H1 (cell line): ENCODE measurements at regions not wholly inside any gene's neighbourhood (a gene's known extent, or its start where the extent isn't known, plus 50 kb on each side); places are given as distances from the start of the nearest gene placed in this dataset.

Experiments
- CTCF ChIA-PET: fragments of 300-600 bp; sonication (Branson Sonifier 250); formaldehyde crosslinking; loops from one replicate; lab custom pipeline; 2021; ENCODE audit not compliant: partially characterized antibody; lab: Charles Lee
- POLR2A ChIA-PET: fragments of 300-600 bp; sonication (Branson Sonifier 250); formaldehyde crosslinking; loops from one replicate; lab custom pipeline; 2021; ENCODE audit warnings: inconsistent platforms; ENCODE audit not compliant: partially characterized antibody; lab: Charles Lee
- DNase-seq, 2 experiments: peaks; one replicate each; pipeline versions ENCODE4 v3.0.0 to v3.0.0-alpha.2; 2010 to 2022; ENCODE audit warnings: low spot score in 2 of 2, low read depth in 1 of 2, mixed read lengths in 1 of 2
- FAIRE-seq: peaks from 2 replicates; lab custom pipeline; 2011; peaks lifted over from hg19 to GRCh38; lab: Jason Lieb, UNC
- H2AFZ ChIP-seq: 2 replicates; pipeline ENCODE4 v1.8.1; 2012; ENCODE audit warnings: low read length, inconsistent platforms
- H2AK5ac ChIP-seq: 2 replicates; pipeline ENCODE4 v1.6.1; 2013; ENCODE audit warnings: low read depth, low read length
- H2BK120ac ChIP-seq: replicated peaks from 2 replicates; pipeline ENCODE3; 2013; ENCODE audit warnings: low read depth, low read length, inconsistent platforms
- H2BK12ac ChIP-seq: 2 replicates; pipeline ENCODE4 v1.6.1; 2013; ENCODE audit warnings: low read depth, low read length
- H2BK15ac ChIP-seq: 2 replicates; pipeline ENCODE4 v1.6.1; 2013; ENCODE audit warnings: low read length
- H2BK20ac ChIP-seq: 2 replicates; pipeline ENCODE4 v1.6.1; 2013; ENCODE audit warnings: low read length
- H2BK5ac ChIP-seq: 2 replicates; pipeline ENCODE4 v1.6.1; 2013; ENCODE audit warnings: low read depth, low read length
- H3K14ac ChIP-seq: 2 replicates; pipeline ENCODE4 v1.6.1; 2013; ENCODE audit warnings: inconsistent platforms; ENCODE audit not compliant: insufficient read length
- H3K18ac ChIP-seq: 2 replicates; pipeline ENCODE4 v1.6.1; 2013; ENCODE audit warnings: low read length; ENCODE audit errors: extremely low read depth
- H3K23ac ChIP-seq: 2 replicates; pipeline ENCODE4 v1.6.1; 2013; ENCODE audit warnings: inconsistent platforms; ENCODE audit not compliant: insufficient read length
- H3K23me2 ChIP-seq: 2 replicates; pipeline ENCODE4 v1.6.1; 2013; ENCODE audit warnings: low read depth, low read length
- H3K27ac ChIP-seq: 2 replicates; pipeline ENCODE4 v1.6.1; 2011; ENCODE audit warnings: low read depth, low read length, inconsistent platforms
- H3K27me3 ChIP-seq, 4 experiments: replicated peaks in 1 of 4; 1 replicate in 1 of 4; 2 replicates in 3 of 4; pipeline versions ENCODE4 v1.6.1 to v1.8.1; 2011 to 2013; ENCODE audit warnings: low read length in 3 of 4, mild to moderate bottlenecking in 3 of 4, inconsistent platforms in 2 of 4, mixed read lengths in 2 of 4, moderate library complexity in 1 of 4; ENCODE audit not compliant: control insufficient read depth in 3 of 4, insufficient read depth in 3 of 4; ENCODE audit errors: extremely low read depth in 1 of 4
- H3K36me3 ChIP-seq, 4 experiments: 2 replicates each; pipeline versions ENCODE4 v1.6.1 to v1.8.1; 2011 to 2013; ENCODE audit warnings: mild to moderate bottlenecking in 4 of 4, low read length in 3 of 4, moderate library complexity in 2 of 4, control low read depth in 1 of 4, inconsistent platforms in 1 of 4; ENCODE audit not compliant: insufficient read depth in 4 of 4, control insufficient read depth in 2 of 4
- H3K4ac ChIP-seq: replicated peaks from 2 replicates; pipeline ENCODE3; 2013; ENCODE audit warnings: low read length, low read depth, mixed read lengths, inconsistent platforms; ENCODE audit not compliant: insufficient read length
- H3K4me1 ChIP-seq, 4 experiments: replicated peaks in 1 of 4; 1 replicate in 1 of 4; 2 replicates in 3 of 4; pipeline versions ENCODE4 v1.6.1 to v1.8.1; 2011 to 2013; ENCODE audit warnings: low read length in 3 of 4, inconsistent platforms in 2 of 4, mixed read lengths in 1 of 4; ENCODE audit not compliant: insufficient read depth in 4 of 4, control insufficient read depth in 3 of 4
- H3K4me2 ChIP-seq, 2 experiments: 2 replicates each; pipeline versions ENCODE4 v1.6.1 to v1.8.1; 2011 to 2013; ENCODE audit warnings: low read depth in 2 of 2, low read length in 2 of 2, control low read depth in 1 of 2, inconsistent platforms in 1 of 2, mild to moderate bottlenecking in 1 of 2; ENCODE audit not compliant: insufficient read depth in 1 of 2
- H3K4me3 ChIP-seq, 4 experiments: fragments of 200-600, 300-600 bp in 1 of 4; sonication (generic), shearing (Covaris generic), sonication (Bioruptor Twin) in 1 of 4; 2 replicates each; pipeline versions ENCODE4 v1.5.1 to v1.8.1; 2011 to 2016; ENCODE audit warnings: low read length in 4 of 4, low read depth in 3 of 4, control low read depth in 2 of 4, inconsistent platforms in 2 of 4, mild to moderate bottlenecking in 2 of 4, mixed read lengths in 1 of 4, moderate library complexity in 1 of 4; ENCODE audit not compliant: insufficient read depth in 2 of 4; ENCODE audit errors: extremely low read depth in 1 of 4
- H3K56ac ChIP-seq: replicated peaks from 2 replicates; pipeline ENCODE3; 2013; ENCODE audit warnings: low read depth, mild to moderate bottlenecking, mixed read lengths, low read length, inconsistent platforms; ENCODE audit not compliant: insufficient read length
- H3K79me1 ChIP-seq: 2 replicates; pipeline ENCODE4 v1.6.1; 2013; ENCODE audit warnings: low read depth, low read length, control low read depth
- H3K79me2 ChIP-seq, 2 experiments: 2 replicates each; pipeline versions ENCODE4 v1.6.1 to v1.8.1; 2012 to 2013; ENCODE audit warnings: low read length in 2 of 2, mild to moderate bottlenecking in 2 of 2, inconsistent platforms in 1 of 2; ENCODE audit not compliant: insufficient read depth in 2 of 2, control insufficient read depth in 1 of 2
- H3K9ac ChIP-seq, 4 experiments: replicated peaks in 1 of 4; 1 replicate in 1 of 4; 2 replicates in 3 of 4; pipeline versions ENCODE4 v1.6.1 to v1.8.1; 2011 to 2013; ENCODE audit warnings: low read depth in 3 of 4, low read length in 3 of 4, control low read depth in 2 of 4, mild to moderate bottlenecking in 2 of 4, moderate library complexity in 2 of 4, inconsistent platforms in 1 of 4; ENCODE audit errors: extremely low read depth in 1 of 4
- H3K9me3 ChIP-seq, 2 experiments: 2 replicates each; pipeline versions ENCODE4 v1.6.1 to v1.8.1; 2012 to 2013; ENCODE audit warnings: mild to moderate bottlenecking in 2 of 2, moderate library complexity in 2 of 2, control low read depth in 1 of 2, inconsistent platforms in 1 of 2, low read depth in 1 of 2, low read length in 1 of 2, mixed read lengths in 1 of 2; ENCODE audit not compliant: insufficient read depth in 2 of 2
- H4K20me1 ChIP-seq, 2 experiments: replicated peaks in 1 of 2; 2 replicates each; pipeline versions ENCODE3 to v1.8.1; 2011 to 2013; ENCODE audit warnings: inconsistent platforms in 2 of 2, low read length in 2 of 2, mild to moderate bottlenecking in 1 of 2; ENCODE audit not compliant: insufficient read depth in 2 of 2, control insufficient read depth in 1 of 2
- H4K5ac ChIP-seq: 2 replicates; pipeline ENCODE4 v1.6.1; 2013; ENCODE audit warnings: low read length, low read depth, mixed read lengths, inconsistent platforms; ENCODE audit not compliant: insufficient read length
- H4K8ac ChIP-seq: 2 replicates; pipeline ENCODE4 v1.8.0; 2013; ENCODE audit warnings: mild to moderate bottlenecking, moderate library complexity, low read length, inconsistent platforms; ENCODE audit not compliant: insufficient read depth; ENCODE audit errors: extremely low read depth
- H4K91ac ChIP-seq: replicated peaks from 2 replicates; pipeline ENCODE3; 2013; ENCODE audit warnings: low read length, mixed read lengths, inconsistent platforms; ENCODE audit not compliant: insufficient read length
- BACH1 ChIP-seq: IDR thresholded peaks from 2 replicates; pipeline ENCODE4 v1.6.1; 2012; ENCODE audit warnings: low read length, improper control_type of control experiment
- RAD21 ChIP-seq, 2 experiments: IDR thresholded peaks in 1 of 2; conservative IDR thresholded peaks in 1 of 2; 2 replicates each; pipeline ENCODE4 v1.6.1; 2011; ENCODE audit warnings: low read depth in 2 of 2, low read length in 2 of 2, improper control_type of control experiment in 1 of 2, inconsistent platforms in 1 of 2, mild to moderate bottlenecking in 1 of 2, moderate library complexity in 1 of 2
- TBP ChIP-seq: IDR thresholded peaks from 2 replicates; pipeline ENCODE4 v1.6.1; 2011; ENCODE audit warnings: low read depth, low read length, improper control_type of control experiment

DNA sequence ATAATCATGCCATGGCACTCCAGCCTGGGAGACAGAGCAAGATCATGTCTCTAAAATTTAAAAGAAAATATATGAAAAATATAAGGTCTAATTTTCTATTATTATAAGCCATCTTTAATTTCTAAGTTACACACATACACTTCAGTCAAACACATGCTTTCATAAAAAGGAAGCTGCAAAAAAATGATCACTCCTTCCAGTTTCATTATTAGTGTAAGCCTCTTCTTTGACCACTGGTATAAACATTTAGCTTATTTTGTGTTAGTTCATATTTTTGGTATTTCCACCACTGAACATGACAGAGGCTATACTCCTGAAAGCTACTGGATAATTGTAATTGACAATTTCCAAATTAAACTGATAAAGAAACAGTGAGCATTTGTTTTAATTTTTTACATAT is 163.3 kb upstream of the USP38 start:
- no peaks in the 10 kb centered on the region for H3K79me1 ChIP-seq
- no peak overlapping the region for H3K27ac ChIP-seq
- no peak overlapping the region for H2BK12ac ChIP-seq
- no peak overlapping the region for H2BK15ac ChIP-seq
- no peaks in the 10 kb centered on the region for H3K36me3 ChIP-seq
- H3K4me2 ChIP-seq, result no peak overlapping the region
- no peaks in the 10 kb centered on the region for H3K27me3 ChIP-seq
- H2BK5ac ChIP-seq, result no peak overlapping the region
- no peak overlapping the region for H2BK20ac ChIP-seq
- no peak overlapping the region for H2BK120ac ChIP-seq
- no peaks in the 10 kb centered on the region for H3K4me1 ChIP-seq
- no peaks in the 10 kb centered on the region for H3K9me3 ChIP-seq
- no peak overlapping the region for H3K4ac ChIP-seq
- no peaks in the 10 kb centered on the region for H4K20me1 ChIP-seq
- no peak overlapping the region for H3K9ac ChIP-seq
- no peak for DNase-seq
- no peak overlapping the region for H3K23ac ChIP-seq
- no peak overlapping the region for H3K14ac ChIP-seq
- TF ChIP-seq TBP, result no peak
- TF ChIP-seq RAD21 (IDR thresholded peaks at IDR 0.05 in 1 of 2, conservative IDR thresholded peaks at IDR 0.05 in 1 of 2; ENCODE audit: low read depth in 2 of 2, low read length in 2 of 2), result no peak
- no peak for TF ChIP-seq BACH1
- no peak overlapping the region for H4K8ac ChIP-seq
- H4K91ac ChIP-seq, result no peak overlapping the region
- no peak overlapping the region for H2AK5ac ChIP-seq
- CTCF ChIA-PET, result interaction anchor here (1.0 to 3.6 kb wide), 8 partner anchors 10 to 739 kb away, joined by 3 to 15 read pairs (median 4); no protein-coding TSS in a partner anchor
- POLR2A ChIA-PET, result interaction anchor here (0.6 kb wide), 1 partner anchor 537 kb away, joined by 3 read pairs; no protein-coding TSS in a partner anchor
- no peak overlapping the region for H3K56ac ChIP-seq
- no peaks in the 10 kb centered on the region for H3K23me2 ChIP-seq
- no peaks in the 10 kb centered on the region for H3K79me2 ChIP-seq
- H3K4me3 ChIP-seq, result no peak overlapping the region
- no peak overlapping the region for H2AFZ ChIP-seq
- no peak overlapping the region for H3K18ac ChIP-seq
- no peak for FAIRE-seq
- no peak overlapping the region for H4K5ac ChIP-seq
